ENCODE measurements at regions not wholly inside any gene's neighbourhood (a gene's known extent, or its start where the extent isn't known, plus 50 kb on each side); places are given as distances from the start of the nearest gene placed in this dataset.
"Not testable (repeated sequence)": the region's sequence is repeated elsewhere in the genome, so short reads cannot be mapped to it uniquely, and the experiment has no call there.

- DNase-seq (ENCODE audit: low read depth, low spot score); H3K4me3 ChIP-seq (ENCODE audit: low read length): not testable (repeated sequence)
Measured at GRCh38 chr5:105859350-105859749, 1811.4 kb downstream of the EFNA5 start.

- no peak overlapping the region for H3K4me3 ChIP-seq (ENCODE audit: low read length)
- DNase-seq (ENCODE audit: low read depth, low spot score), result no peak
Measured at GRCh38 chr5:105849701-105850100, 1821.0 kb downstream of the EFNA5 start.

GRCh38 chr5:105840800-105841199, 1829.9 kb downstream of the EFNA5 start:
- no peak for DNase-seq (ENCODE audit: low read depth, low spot score)

GRCh38 chr5:105836887-105837286, 1833.8 kb downstream of the EFNA5 start:
- H3K4me3 ChIP-seq (ENCODE audit: low read length), result no peak overlapping the region

More at GRCh38 chr5:105840800-105841199, 1829.9 kb downstream of the EFNA5 start:
- no peak overlapping the region for H3K4me3 ChIP-seq (ENCODE audit: low read length)

GRCh38 chr5:105836268-105836667, 1834.5 kb downstream of the EFNA5 start:
- no peak overlapping the region for H3K4me3 ChIP-seq (ENCODE audit: low read length)
- no peak for DNase-seq (ENCODE audit: low read depth, low spot score)

More at GRCh38 chr5:105836887-105837286, 1833.8 kb downstream of the EFNA5 start:
- DNase-seq (ENCODE audit: low read depth, low spot score), result no peak

- no peak for DNase-seq (ENCODE audit: low read depth, low spot score)
- H3K4me3 ChIP-seq (ENCODE audit: low read length), result no peak overlapping the region
Measured at GRCh38 chr5:105828821-105829220, 1841.9 kb downstream of the EFNA5 start.

- H3K4me3 ChIP-seq (ENCODE audit: low read length), result no peak overlapping the region
- DNase-seq (ENCODE audit: low read depth, low spot score), result no peak
Measured at GRCh38 chr5:105821800-105822199, 1848.9 kb downstream of the EFNA5 start.

GRCh38 chr5:105817914-105818313, 1852.8 kb downstream of the EFNA5 start:
- H3K4me3 ChIP-seq (ENCODE audit: low read length), result no peak overlapping the region
- DNase-seq (ENCODE audit: low read depth, low spot score), result no peak

GRCh38 chr5:105817416-105817815, 1853.3 kb downstream of the EFNA5 start:
- DNase-seq (ENCODE audit: low read depth, low spot score), result no peak
- H3K4me3 ChIP-seq (ENCODE audit: low read length), result no peak overlapping the region

GRCh38 chr5:105816961-105817360, 1853.8 kb downstream of the EFNA5 start:
- DNase-seq (ENCODE audit: low read depth, low spot score), result no peak

GRCh38 chr5:105812304-105812703, 1858.4 kb downstream of the EFNA5 start:
- H3K4me3 ChIP-seq (ENCODE audit: low read length), result no peak overlapping the region
- no peak for DNase-seq (ENCODE audit: low read depth, low spot score)

More at GRCh38 chr5:105816961-105817360, 1853.8 kb downstream of the EFNA5 start:
- no peak overlapping the region for H3K4me3 ChIP-seq (ENCODE audit: low read length)

GRCh38 chr5:105807951-105808350, 1862.8 kb downstream of the EFNA5 start:
- no peak for DNase-seq (ENCODE audit: low read depth, low spot score)
- H3K4me3 ChIP-seq (ENCODE audit: low read length), result no peak overlapping the region

- DNase-seq (ENCODE audit: low read depth, low spot score), result no peak
- H3K4me3 ChIP-seq (ENCODE audit: low read length), result no peak overlapping the region
Measured at GRCh38 chr5:105807290-105807689, 1863.4 kb downstream of the EFNA5 start.

- no peak overlapping the region for H3K4me3 ChIP-seq (ENCODE audit: low read length)
- no peak for DNase-seq (ENCODE audit: low read depth, low spot score)
Measured at GRCh38 chr5:105806596-105806995, 1864.1 kb downstream of the EFNA5 start.

- no peak overlapping the region for H3K4me3 ChIP-seq (ENCODE audit: low read length)
- DNase-seq (ENCODE audit: low read depth, low spot score), result no peak
Measured at GRCh38 chr5:105803431-105803830, 1867.3 kb downstream of the EFNA5 start.

GRCh38 chr5:105794578-105794977, 1876.2 kb downstream of the EFNA5 start:
- DNase-seq (ENCODE audit: low read depth, low spot score), result no peak
- H3K4me3 ChIP-seq (ENCODE audit: low read length), result no peak overlapping the region

- DNase-seq (ENCODE audit: low read depth, low spot score), result no peak
- H3K4me3 ChIP-seq (ENCODE audit: low read length), result no peak overlapping the region
Measured at GRCh38 chr5:105789246-105789645, 1881.5 kb downstream of the EFNA5 start.

- no peak overlapping the region for H3K4me3 ChIP-seq (ENCODE audit: low read length)
- DNase-seq (ENCODE audit: low read depth, low spot score), result no peak
Measured at GRCh38 chr5:105783811-105784210, 1886.9 kb downstream of the EFNA5 start.

GRCh38 chr5:105782501-105782900, 1888.2 kb downstream of the EFNA5 start:
- H3K4me3 ChIP-seq (ENCODE audit: low read length), result no peak overlapping the region
- no peak for DNase-seq (ENCODE audit: low read depth, low spot score)

GRCh38 chr5:105773241-105773640, 1897.5 kb downstream of the EFNA5 start:
- no peak for DNase-seq (ENCODE audit: low read depth, low spot score)
- no peak overlapping the region for H3K4me3 ChIP-seq (ENCODE audit: low read length)

GRCh38 chr5:105767267-105767666, 1903.5 kb downstream of the EFNA5 start:
- DNase-seq (ENCODE audit: low read depth, low spot score), result no peak
- no peak overlapping the region for H3K4me3 ChIP-seq (ENCODE audit: low read length)

GRCh38 chr5:105762728-105763127, 1908.0 kb downstream of the EFNA5 start:
- H3K4me3 ChIP-seq (ENCODE audit: low read length), result no peak overlapping the region
- no peak for DNase-seq (ENCODE audit: low read depth, low spot score)
